ENCODE measurements at regions not wholly inside any gene's neighbourhood (a gene's known extent, or its start where the extent isn't known, plus 50 kb on each side); places are given as distances from the start of the nearest gene placed in this dataset.
A peak's percentile ranks its signal among the peaks of the same experiment; 100 is the strongest.

- H3K27ac ChIP-seq = no peak overlapping the region
- no peaks in the 10 kb centered on the region for H3K9me3 ChIP-seq
- peaks cover 0 to 54% (median 9%) of the 10 kb centered on the region in 3 donors for H3K27me3 ChIP-seq
- TF ChIP-seq POLR2A (IDR thresholded peaks at IDR 0.05) = no peak
- peak in 4 of 7 experiments; percentile 9 to 40 (median 20) for TF ChIP-seq CTCF (IDR thresholded peaks at IDR 0.05)
- no peaks in the 10 kb centered on the region for H3K36me3 ChIP-seq
- intact Hi-C loops (cut with DNase I; ENCODE audit: low total_unique reads) = no loop called here
- H3K4me1 ChIP-seq = no peaks in the 10 kb centered on the region
- H3K4me3 ChIP-seq = no peak overlapping the region
- DNase-seq = peak; percentile 39 to 72
- WGBS, 5 donors = 43 to 59% (median 51%) methylated on average over 17 to 22 of the region's 22 CpGs
Observed at GRCh38 chr14:104370256-104370870, 209.2 kb upstream of the C14orf180 start.

- Histone ChIP-seq H3K36me3 (no peaks in the 10 kb centered on the region), H3K4me3 (no peak overlapping the region), H3K27ac (no peak overlapping the region), H3K27me3 (peaks cover 0 to 54% (median 9%) of the 10 kb centered on the region in 3 donors), H3K4me1 (no peaks in the 10 kb centered on the region), H3K9me3 (no peaks in the 10 kb centered on the region)
- DNase-seq = no peak
- intact Hi-C loops (cut with DNase I; ENCODE audit: low total_unique reads) = no loop called here
- 81 to 90% (median 87%) methylated on average over 11 to 15 of the region's 15 CpGs for WGBS, 5 donors
- no peak for TF ChIP-seq POLR2AphosphoS5 (IDR thresholded peaks at IDR 0.05)
- TF ChIP-seq EP300 (IDR thresholded peaks at IDR 0.05) = no peak
- TF ChIP-seq CTCF (IDR thresholded peaks at IDR 0.05) = no peak
- TF ChIP-seq POLR2A (IDR thresholded peaks at IDR 0.05) = no peak
Observed at GRCh38 chr14:104371031-104371430, 208.5 kb upstream of the C14orf180 start.

- Histone ChIP-seq H3K27ac (no peak overlapping the region), H3K27me3 (peaks cover 0 to 57% (median 9%) of the 10 kb centered on the region in 3 donors), H3K9me3 (no peaks in the 10 kb centered on the region), H3K4me1 (no peaks in the 10 kb centered on the region), H3K36me3 (no peaks in the 10 kb centered on the region), H3K4me3 (no peak overlapping the region)
- DNase-seq = no peak
- no peak for TF ChIP-seq EP300 (IDR thresholded peaks at IDR 0.05)
- TF ChIP-seq POLR2A (IDR thresholded peaks at IDR 0.05) = no peak
- TF ChIP-seq POLR2AphosphoS5 (IDR thresholded peaks at IDR 0.05) = no peak
- no peak for TF ChIP-seq CTCF (IDR thresholded peaks at IDR 0.05)
- intact Hi-C loops (cut with DNase I; ENCODE audit: low total_unique reads) = no loop called here
- WGBS, 5 donors = 86 to 96% (median 93%) methylated on average over 6 of the region's 6 CpGs
Observed at GRCh38 chr14:104371917-104372316, 207.6 kb upstream of the C14orf180 start.

GRCh38 chr14:104372390-104373054 is 207.0 kb upstream of the C14orf180 start:
- WGBS, 5 donors = 63 to 76% (median 70%) methylated on average over 10 to 16 of the region's 16 CpGs
- peaks cover 0 to 60% (median 9%) of the 10 kb centered on the region in 3 donors for H3K27me3 ChIP-seq

More at GRCh38 chr14:104372390-104373054, 207.0 kb upstream of the C14orf180 start:
- H3K36me3 ChIP-seq = no peaks in the 10 kb centered on the region
- H3K27ac ChIP-seq = no peak overlapping the region
- DNase-seq = no peak
- TF ChIP-seq POLR2A (IDR thresholded peaks at IDR 0.05) = no peak
- no peak for TF ChIP-seq CTCF (IDR thresholded peaks at IDR 0.05)
- TF ChIP-seq POLR2AphosphoS5 (IDR thresholded peaks at IDR 0.05) = no peak
- no peak for TF ChIP-seq EP300 (IDR thresholded peaks at IDR 0.05)
- no peak overlapping the region for H3K4me3 ChIP-seq
- intact Hi-C loops (cut with DNase I; ENCODE audit: low total_unique reads) = no loop called here
- no peaks in the 10 kb centered on the region for H3K9me3 ChIP-seq
- H3K4me1 ChIP-seq = no peaks in the 10 kb centered on the region
